Jurkat, Clone E6-1 (cell line): ENCODE measurements at regions not wholly inside any gene's neighbourhood (a gene's known extent, or its start where the extent isn't known, plus 50 kb on each side); places are given as distances from the start of the nearest gene placed in this dataset.
A peak's percentile ranks its signal among the peaks of the same experiment; 100 is the strongest.

Experiments used
- DNase-seq: peaks from one replicate; pipeline ENCODE4 v3.0.0-alpha.2; 2011; ENCODE audit warnings: low read depth, low spot score
- H3K4me3 ChIP-seq: 2 replicates; pipeline ENCODE4 v1.5.1; 2011; ENCODE audit warnings: mild to moderate bottlenecking, low read length, control low read depth, moderate library complexity

GRCh38 chr3:83670416-83670815, 1288.4 kb upstream of the CADM2 start:
- no peak for DNase-seq
- no peak overlapping the region for H3K4me3 ChIP-seq

- DNase-seq: no peak
Measured at GRCh38 chr3:83683937-83684598, 1274.7 kb upstream of the CADM2 start.

GRCh38 chr3:83706669-83707068, 1252.1 kb upstream of the CADM2 start:
- H3K4me3 ChIP-seq: no peak overlapping the region
- DNase-seq: no peak

More at GRCh38 chr3:83683937-83684598, 1274.7 kb upstream of the CADM2 start:
- no peak overlapping the region for H3K4me3 ChIP-seq

GRCh38 chr3:83715307-83715706, 1243.5 kb upstream of the CADM2 start:
- DNase-seq: no peak
- H3K4me3 ChIP-seq: no peak overlapping the region

GRCh38 chr3:83729576-83729975, 1229.2 kb upstream of the CADM2 start:
- no peak overlapping the region for H3K4me3 ChIP-seq
- no peak for DNase-seq

GRCh38 chr3:83734656-83735055, 1224.1 kb upstream of the CADM2 start:
- DNase-seq: no peak
- H3K4me3 ChIP-seq: no peak overlapping the region

GRCh38 chr3:83738202-83738601, 1220.6 kb upstream of the CADM2 start:
- H3K4me3 ChIP-seq: no peak overlapping the region
- DNase-seq: no peak

GRCh38 chr3:83740504-83740903, 1218.3 kb upstream of the CADM2 start:
- H3K4me3 ChIP-seq: no peak overlapping the region
- DNase-seq: no peak

GRCh38 chr3:83765956-83766355, 1192.8 kb upstream of the CADM2 start:
- DNase-seq: no peak
- H3K4me3 ChIP-seq: no peak overlapping the region

- no peak overlapping the region for H3K4me3 ChIP-seq
- peak; percentile 11 for DNase-seq
Measured at GRCh38 chr3:83769791-83770663, 1188.8 kb upstream of the CADM2 start.

GRCh38 chr3:83770664-83771402, 1188.0 kb upstream of the CADM2 start:
- no peak for DNase-seq
- H3K4me3 ChIP-seq: no peak overlapping the region

GRCh38 chr3:83802801-83803200, 1156.0 kb upstream of the CADM2 start:
- DNase-seq: no peak
- no peak overlapping the region for H3K4me3 ChIP-seq

- no peak overlapping the region for H3K4me3 ChIP-seq
- DNase-seq: no peak
Measured at GRCh38 chr3:83807511-83807910, 1151.3 kb upstream of the CADM2 start.

- no peak overlapping the region for H3K4me3 ChIP-seq
- DNase-seq: no peak
Measured at GRCh38 chr3:83813176-83813575, 1145.6 kb upstream of the CADM2 start.

GRCh38 chr3:83816653-83817052, 1142.1 kb upstream of the CADM2 start:
- H3K4me3 ChIP-seq: no peak overlapping the region
- no peak for DNase-seq

- no peak overlapping the region for H3K4me3 ChIP-seq
- no peak for DNase-seq
Measured at GRCh38 chr3:83821506-83821905, 1137.3 kb upstream of the CADM2 start.

GRCh38 chr3:83823095-83823494, 1135.7 kb upstream of the CADM2 start:
- no peak overlapping the region for H3K4me3 ChIP-seq
- DNase-seq: no peak

- H3K4me3 ChIP-seq: no peak overlapping the region
- no peak for DNase-seq
Measured at GRCh38 chr3:83835040-83835439, 1123.7 kb upstream of the CADM2 start.

- no peak overlapping the region for H3K4me3 ChIP-seq
- no peak for DNase-seq
Measured at GRCh38 chr3:83842511-83842910, 1116.3 kb upstream of the CADM2 start.

GRCh38 chr3:83843716-83844115, 1115.1 kb upstream of the CADM2 start:
- DNase-seq: no peak
- H3K4me3 ChIP-seq: no peak overlapping the region
